Heart right ventricle (tissue), 16 donors: ENCODE measurements at regions not wholly inside any gene's neighbourhood (a gene's known extent, or its start where the extent isn't known, plus 50 kb on each side); places are given as distances from the start of the nearest gene placed in this dataset.

Experiments
- ATAC-seq, 8 donors: fragments of 200-7000 bp; cut with Tn5 transposase; one replicate each; pipeline ENCODE4 v1.9.1; 2020; ENCODE audit warnings: mild to moderate bottlenecking in 8 of 8, moderate library complexity in 8 of 8, moderate number of reproducible peaks in 1 of 8
- DNase-seq, 2 donors: peaks; one replicate each; pipeline ENCODE4 v3.0.0-alpha.2; 2020
- H3K27ac ChIP-seq, 10 donors: fragments of 200-600 bp; sonication (generic) in 2 of 10; one replicate each; pipeline versions ENCODE4 v1.5.0 to v1.8.0; 2020 to 2022; ENCODE audit warnings: mild to moderate bottlenecking in 3 of 10
- H3K27me3 ChIP-seq, 7 donors: fragments of 200-600 bp; one replicate each; pipeline ENCODE4 v1.8.0; 2021 to 2022; ENCODE audit warnings: mild to moderate bottlenecking in 2 of 7
- H3K36me3 ChIP-seq, 9 donors: fragments of 200-600 bp; sonication (generic) in 1 of 9; one replicate each; pipeline versions ENCODE4 v1.5.0 to v1.8.0; 2020 to 2022; ENCODE audit warnings: mild to moderate bottlenecking in 2 of 9
- H3K4me1 ChIP-seq, 9 donors: fragments of 200-600 bp; sonication (generic) in 1 of 9; one replicate each; pipeline versions ENCODE4 v1.5.0 to v1.8.0; 2020 to 2022; ENCODE audit warnings: mild to moderate bottlenecking in 4 of 9
- H3K4me3 ChIP-seq, 10 donors: fragments of 200-600 bp; sonication (generic) in 2 of 10; one replicate each; pipeline versions ENCODE4 v1.5.0 to v1.8.0; 2020 to 2022; ENCODE audit warnings: mild to moderate bottlenecking in 7 of 10, moderate library complexity in 2 of 10
- H3K9me3 ChIP-seq, 11 donors: fragments of 200-600 bp in 10 of 11; sonication (generic) in 2 of 11; one replicate each; pipeline versions ENCODE4 v1.5.0 to v1.8.0; 2013 to 2022; ENCODE audit warnings: mild to moderate bottlenecking in 2 of 11, control low read depth in 1 of 11, moderate library complexity in 1 of 11
- WGBS, 2 donors: extraction: QIAGEN DNeasy Blood & Tissue Kit; methylation state at CpG; one replicate each; pipeline ENCODE4 v1.1.7; 2013; ENCODE audit warnings: inconsistent platforms in 1 of 2; 5-methylcytosine and 5-hydroxymethylcytosine counted together
- intact Hi-C, 10 donors: fragments of 100-400 bp; cut with DNase I; formaldehyde crosslinking; loops; one replicate each; pipeline versions ENCODE4 v1.11.1 to v1.14.2; 2022
- TF ChIP-seq, protein P1 (sequence below), 9 donors: fragments of 200-600 bp; sonication (generic) in 2 of 9; IDR thresholded peaks; one replicate each; pipeline versions ENCODE4 v1.5.0 to v1.8.0; 2021 to 2022; ENCODE audit warnings: antibody characterized with exemption in 9 of 9, mild to moderate bottlenecking in 5 of 9, moderate library complexity in 1 of 9
- donor health status: Arrhythmogenic right ventricular cardiomyopathy.
- donor health status: ischemic (EF 13 %, LVEDD 7.1; RV severe dilation, severe dysfunction).
- donor health status: healthy with polysubstance abuse.
- donor health status: DM: no; HTN: yes; CAD: no.
- donor health status: DM: no; HTN: no; CAD: no.
- donor health status: ischemic (EF 25% LVEDD 6.9; RV normal size, moderate dysfunction).
- donor health status: ischemic (EF 25% LVEDD 5.7; RV mildly dilated, moderate dysfunction).
- donor health status: healthy.
- donor health status: DM: yes; HTN: yes; CAD: no.
- donor health status: Ischemic cardiomyopathy.
- donor health status: ischemic (EF 35%, LVEDD 5.7; RV mildly dilated, moderate dysfunction).
- donor health status: nonischemic (EF 11% LVEDD 7.7; RV severe dilation, severe dysfunction).
- donor health status: DM: yes; HTN: yes; CAD: no.
- donor health status: PGD.
- donor health status: ischemic (EF 29% LVEDD 5.4; RV normal size, mild dysfunction).
- donor health status: nonischemic (EF 23%, LVEDD 6.1; RV moderate dilation, normal function).

DNA sequence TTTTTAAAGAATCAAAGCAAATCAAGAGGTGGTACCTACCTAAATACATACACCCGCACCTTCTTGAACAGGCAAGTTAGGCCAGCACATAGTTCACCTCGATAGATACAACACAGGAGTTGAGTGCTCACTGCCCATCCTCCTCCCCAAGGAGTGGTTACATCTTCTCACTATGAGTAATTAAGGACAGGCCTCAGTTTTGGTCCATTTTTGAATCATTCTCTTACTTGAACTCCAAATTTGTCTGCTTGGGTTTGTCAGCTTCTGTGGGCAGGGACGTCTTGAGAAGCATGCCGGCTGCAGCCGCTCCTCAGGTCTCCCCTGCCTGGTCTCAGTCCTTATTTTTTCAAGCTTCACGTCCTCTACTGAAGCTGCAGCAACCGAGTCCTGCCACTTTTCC lies 190.6 kb upstream of the RBPJ start:
- no peak for ATAC-seq
- TF ChIP-seq, protein P1, sequence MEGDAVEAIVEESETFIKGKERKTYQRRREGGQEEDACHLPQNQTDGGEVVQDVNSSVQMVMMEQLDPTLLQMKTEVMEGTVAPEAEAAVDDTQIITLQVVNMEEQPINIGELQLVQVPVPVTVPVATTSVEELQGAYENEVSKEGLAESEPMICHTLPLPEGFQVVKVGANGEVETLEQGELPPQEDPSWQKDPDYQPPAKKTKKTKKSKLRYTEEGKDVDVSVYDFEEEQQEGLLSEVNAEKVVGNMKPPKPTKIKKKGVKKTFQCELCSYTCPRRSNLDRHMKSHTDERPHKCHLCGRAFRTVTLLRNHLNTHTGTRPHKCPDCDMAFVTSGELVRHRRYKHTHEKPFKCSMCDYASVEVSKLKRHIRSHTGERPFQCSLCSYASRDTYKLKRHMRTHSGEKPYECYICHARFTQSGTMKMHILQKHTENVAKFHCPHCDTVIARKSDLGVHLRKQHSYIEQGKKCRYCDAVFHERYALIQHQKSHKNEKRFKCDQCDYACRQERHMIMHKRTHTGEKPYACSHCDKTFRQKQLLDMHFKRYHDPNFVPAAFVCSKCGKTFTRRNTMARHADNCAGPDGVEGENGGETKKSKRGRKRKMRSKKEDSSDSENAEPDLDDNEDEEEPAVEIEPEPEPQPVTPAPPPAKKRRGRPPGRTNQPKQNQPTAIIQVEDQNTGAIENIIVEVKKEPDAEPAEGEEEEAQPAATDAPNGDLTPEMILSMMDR (IDR thresholded peaks at IDR 0.05), result no peak
- intact Hi-C loops, result no loop called here

DNA sequence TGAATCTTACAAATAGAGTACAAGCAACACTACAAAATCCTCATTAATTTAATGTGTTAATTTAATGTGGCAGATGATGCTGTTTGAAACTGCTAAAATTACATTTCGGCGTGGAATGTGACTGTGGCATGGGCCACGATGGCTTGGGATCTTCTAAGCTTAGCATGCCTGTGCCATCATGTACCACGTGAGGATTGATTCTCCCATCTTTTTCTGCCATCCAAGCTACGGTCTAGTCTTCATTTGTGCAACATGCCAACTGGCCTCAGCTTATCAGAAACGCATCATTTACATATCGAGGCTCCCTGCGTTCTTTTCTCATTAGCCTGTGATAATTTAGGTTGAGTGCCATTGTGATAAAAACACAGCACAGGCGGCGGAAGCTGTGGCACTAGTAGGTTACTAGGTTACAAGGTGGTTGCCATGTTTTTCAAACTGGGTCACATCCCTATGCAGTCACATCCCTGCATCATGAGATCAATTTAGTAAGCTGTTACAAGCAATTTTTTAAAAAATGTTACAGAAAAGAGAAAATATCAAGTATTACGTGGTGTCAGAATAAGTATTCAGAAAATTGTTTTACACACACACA lies 189.9 kb upstream of the RBPJ start:
- intact Hi-C loops, result no loop called here
- no peaks in the 10 kb centered on the region for H3K36me3 ChIP-seq
- H3K27ac ChIP-seq, result no peak overlapping the region
- no peaks in the 10 kb centered on the region for H3K4me1 ChIP-seq
- peaks cover 0 to 3% (median 0%) of the 10 kb centered on the region in 11 donors for H3K9me3 ChIP-seq
- H3K27me3 ChIP-seq, result no peaks in the 10 kb centered on the region
- DNase-seq (no peak), ATAC-seq (no peak)
- H3K4me3 ChIP-seq, result no peak overlapping the region
- 81 to 85% methylated on average over 11 of the region's 11 CpGs for WGBS, 2 donors
- TF ChIP-seq, protein P1 (IDR thresholded peaks at IDR 0.05), result no peak

More for the DNA sequence above, 190.6 kb upstream of the RBPJ start:
- DNase-seq, result no peak
- WGBS, 2 donors, result 79 to 89% methylated on average over 7 of the region's 7 CpGs
- no peak overlapping the region for H3K27ac ChIP-seq
- no peaks in the 10 kb centered on the region for H3K4me1 ChIP-seq
- H3K9me3 ChIP-seq, result peaks cover 0 to 3% (median 0%) of the 10 kb centered on the region in 11 donors
- H3K36me3 ChIP-seq, result no peaks in the 10 kb centered on the region
- no peaks in the 10 kb centered on the region for H3K27me3 ChIP-seq
- H3K4me3 ChIP-seq, result no peak overlapping the region

DNA sequence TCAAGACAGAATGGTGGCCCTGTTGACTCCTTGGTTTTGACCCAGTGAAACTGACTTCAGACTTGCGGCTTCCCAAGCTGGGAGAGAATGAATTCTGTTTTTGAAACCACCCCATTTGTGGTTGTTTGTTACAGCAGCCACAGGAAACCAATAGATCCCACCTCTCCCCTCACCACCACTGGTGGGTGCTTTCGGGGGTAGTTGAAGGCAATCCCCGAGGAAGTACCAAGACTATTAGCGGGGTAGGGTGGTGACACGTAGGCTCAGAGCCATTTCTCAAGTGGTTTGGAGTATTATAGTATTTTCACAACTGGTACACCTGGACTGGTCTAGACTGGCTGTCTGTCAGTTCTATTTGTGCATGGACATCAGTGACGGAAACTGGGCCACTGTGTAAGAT lies 189.1 kb upstream of the RBPJ start:
- ATAC-seq, result no peak
- H3K27ac ChIP-seq, result no peak overlapping the region
- DNase-seq, result no peak
- H3K4me1 ChIP-seq, result no peaks in the 10 kb centered on the region
- TF ChIP-seq, protein P1 (IDR thresholded peaks at IDR 0.05), result no peak
- no peaks in the 10 kb centered on the region for H3K27me3 ChIP-seq
- 80 to 86% methylated on average over 6 of the region's 6 CpGs for WGBS, 2 donors
- no peaks in the 10 kb centered on the region for H3K36me3 ChIP-seq
- intact Hi-C loops, result no loop called here
- H3K9me3 ChIP-seq, result peaks cover 0 to 3% (median 0%) of the 10 kb centered on the region in 11 donors
- no peak overlapping the region for H3K4me3 ChIP-seq

DNA sequence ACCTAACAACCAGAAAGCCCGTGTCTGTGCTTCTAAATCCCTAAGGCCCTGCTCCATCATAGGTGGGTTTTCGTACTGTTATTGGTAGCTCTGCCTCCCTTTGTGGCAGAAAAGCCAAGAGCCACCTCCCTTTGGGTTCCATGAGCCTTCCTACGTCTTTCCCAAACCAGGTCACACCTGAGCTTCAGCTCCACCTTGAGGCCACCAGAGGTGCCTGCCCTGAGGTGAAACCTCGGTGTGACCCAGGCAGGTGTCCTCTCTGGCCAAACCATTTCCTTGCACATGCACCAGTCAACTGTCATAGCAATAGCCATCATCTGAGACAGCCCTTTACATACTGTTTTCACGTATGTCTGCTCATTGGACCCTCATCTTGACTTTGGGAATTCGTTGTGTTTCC lies 188.0 kb upstream of the RBPJ start:
- Histone ChIP-seq H3K4me3 (no peak overlapping the region), H3K36me3 (no peaks in the 10 kb centered on the region), H3K9me3 (peaks cover 0 to 3% (median 0%) of the 10 kb centered on the region in 11 donors), H3K27ac (no peak overlapping the region), H3K27me3 (no peaks in the 10 kb centered on the region), H3K4me1 (no peaks in the 10 kb centered on the region)
- ATAC-seq, result no peak
- no peak for DNase-seq
- intact Hi-C loops, result no loop called here
- 83 to 86% methylated on average over 6 of the region's 6 CpGs for WGBS, 2 donors
- TF ChIP-seq, protein P1 (IDR thresholded peaks at IDR 0.05), result no peak
